MM.1S (cell line): ENCODE measurements at regions not wholly inside any gene's neighbourhood (a gene's known extent, or its start where the extent isn't known, plus 50 kb on each side); places are given as distances from the start of the nearest gene placed in this dataset.

Experiments used
- EZH2 ChIP-seq: fragments of 300-600 bp; sonication (generic); optimal IDR thresholded peaks from 2 replicates; pipeline ENCODE3; 2017; ENCODE audit warnings: low read depth, mild to moderate bottlenecking, antibody characterized with exemption, low read length, mixed read lengths
- EZH2phosphoT487 ChIP-seq: fragments of 300-600 bp; sonication (generic); IDR thresholded peaks from 2 replicates; pipeline ENCODE4 v1.6.1; 2018; ENCODE audit warnings: antibody characterized with exemption, low read length
- TF ChIP-seq, protein P1 (sequence below): fragments of 300-600 bp; sonication (generic); IDR thresholded peaks from 2 replicates; pipeline ENCODE4 v1.5.1; 2016; ENCODE audit warnings: antibody characterized with exemption, low read length, mixed read lengths

DNA sequence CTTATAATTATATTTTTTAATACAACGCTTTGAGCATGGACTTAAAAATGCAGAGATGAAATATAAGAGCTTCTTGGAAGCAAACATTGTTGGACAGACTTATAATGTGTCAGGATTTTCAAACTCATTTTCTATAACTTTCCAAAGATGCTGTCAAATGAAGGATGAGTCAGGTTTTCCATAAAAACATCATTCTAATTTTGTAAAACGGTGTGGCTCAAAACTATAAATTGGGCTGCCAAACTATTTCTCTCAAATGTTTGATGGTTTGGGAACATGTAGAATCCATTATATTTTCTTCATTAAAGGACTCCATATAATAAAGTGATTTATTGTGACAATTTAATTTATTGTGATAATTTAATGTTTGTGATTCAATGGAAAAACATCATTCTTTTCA is 511.2 kb downstream of the USP25 start:
- TF ChIP-seq EZH2phosphoT487: no peak
- TF ChIP-seq, protein P1, sequence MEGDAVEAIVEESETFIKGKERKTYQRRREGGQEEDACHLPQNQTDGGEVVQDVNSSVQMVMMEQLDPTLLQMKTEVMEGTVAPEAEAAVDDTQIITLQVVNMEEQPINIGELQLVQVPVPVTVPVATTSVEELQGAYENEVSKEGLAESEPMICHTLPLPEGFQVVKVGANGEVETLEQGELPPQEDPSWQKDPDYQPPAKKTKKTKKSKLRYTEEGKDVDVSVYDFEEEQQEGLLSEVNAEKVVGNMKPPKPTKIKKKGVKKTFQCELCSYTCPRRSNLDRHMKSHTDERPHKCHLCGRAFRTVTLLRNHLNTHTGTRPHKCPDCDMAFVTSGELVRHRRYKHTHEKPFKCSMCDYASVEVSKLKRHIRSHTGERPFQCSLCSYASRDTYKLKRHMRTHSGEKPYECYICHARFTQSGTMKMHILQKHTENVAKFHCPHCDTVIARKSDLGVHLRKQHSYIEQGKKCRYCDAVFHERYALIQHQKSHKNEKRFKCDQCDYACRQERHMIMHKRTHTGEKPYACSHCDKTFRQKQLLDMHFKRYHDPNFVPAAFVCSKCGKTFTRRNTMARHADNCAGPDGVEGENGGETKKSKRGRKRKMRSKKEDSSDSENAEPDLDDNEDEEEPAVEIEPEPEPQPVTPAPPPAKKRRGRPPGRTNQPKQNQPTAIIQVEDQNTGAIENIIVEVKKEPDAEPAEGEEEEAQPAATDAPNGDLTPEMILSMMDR: no peak
- no peak for TF ChIP-seq EZH2
